ENCODE measurements at regions not wholly inside any gene's neighbourhood (a gene's known extent, or its start where the extent isn't known, plus 50 kb on each side); places are given as distances from the start of the nearest gene placed in this dataset.

DNA sequence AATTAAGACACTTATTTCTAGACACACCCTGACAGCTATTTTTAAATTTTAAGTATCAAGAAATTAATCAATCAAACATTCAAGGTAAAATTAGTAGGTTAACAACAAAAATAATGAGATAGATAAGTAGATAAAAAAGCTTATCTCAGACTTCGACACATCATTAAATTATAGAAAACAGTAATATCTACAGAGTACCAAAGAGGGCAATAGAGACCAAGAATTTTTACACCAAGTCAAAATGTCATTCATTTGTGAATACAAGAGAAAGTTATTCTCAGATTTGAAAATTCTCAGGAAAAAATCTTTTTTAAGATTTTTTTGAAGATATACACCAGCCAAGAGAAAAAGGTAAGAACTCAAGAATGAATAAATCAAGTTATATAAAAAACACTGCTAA is 445.6 kb downstream of the ACTL7B start:
- TF ChIP-seq ZBTB8A (CRISPR knock-in tag; IDR thresholded peaks at IDR 0.05; ENCODE audit: borderline replicate concordance, low read depth), result no peak
- no peak for TF ChIP-seq ZNF292 (CRISPR knock-in tag; IDR thresholded peaks at IDR 0.05; ENCODE audit: borderline replicate concordance, low read depth)
- TF ChIP-seq POLR2AphosphoS2 (IDR thresholded peaks at IDR 0.05; ENCODE audit: low read depth, low read length), result no peak
- TF ChIP-seq, protein P1, sequence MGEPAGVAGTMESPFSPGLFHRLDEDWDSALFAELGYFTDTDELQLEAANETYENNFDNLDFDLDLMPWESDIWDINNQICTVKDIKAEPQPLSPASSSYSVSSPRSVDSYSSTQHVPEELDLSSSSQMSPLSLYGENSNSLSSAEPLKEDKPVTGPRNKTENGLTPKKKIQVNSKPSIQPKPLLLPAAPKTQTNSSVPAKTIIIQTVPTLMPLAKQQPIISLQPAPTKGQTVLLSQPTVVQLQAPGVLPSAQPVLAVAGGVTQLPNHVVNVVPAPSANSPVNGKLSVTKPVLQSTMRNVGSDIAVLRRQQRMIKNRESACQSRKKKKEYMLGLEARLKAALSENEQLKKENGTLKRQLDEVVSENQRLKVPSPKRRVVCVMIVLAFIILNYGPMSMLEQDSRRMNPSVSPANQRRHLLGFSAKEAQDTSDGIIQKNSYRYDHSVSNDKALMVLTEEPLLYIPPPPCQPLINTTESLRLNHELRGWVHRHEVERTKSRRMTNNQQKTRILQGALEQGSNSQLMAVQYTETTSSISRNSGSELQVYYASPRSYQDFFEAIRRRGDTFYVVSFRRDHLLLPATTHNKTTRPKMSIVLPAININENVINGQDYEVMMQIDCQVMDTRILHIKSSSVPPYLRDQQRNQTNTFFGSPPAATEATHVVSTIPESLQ (CRISPR knock-in tag; conservative IDR thresholded peaks at IDR 0.05), result no peak
- TF ChIP-seq, protein P2, sequence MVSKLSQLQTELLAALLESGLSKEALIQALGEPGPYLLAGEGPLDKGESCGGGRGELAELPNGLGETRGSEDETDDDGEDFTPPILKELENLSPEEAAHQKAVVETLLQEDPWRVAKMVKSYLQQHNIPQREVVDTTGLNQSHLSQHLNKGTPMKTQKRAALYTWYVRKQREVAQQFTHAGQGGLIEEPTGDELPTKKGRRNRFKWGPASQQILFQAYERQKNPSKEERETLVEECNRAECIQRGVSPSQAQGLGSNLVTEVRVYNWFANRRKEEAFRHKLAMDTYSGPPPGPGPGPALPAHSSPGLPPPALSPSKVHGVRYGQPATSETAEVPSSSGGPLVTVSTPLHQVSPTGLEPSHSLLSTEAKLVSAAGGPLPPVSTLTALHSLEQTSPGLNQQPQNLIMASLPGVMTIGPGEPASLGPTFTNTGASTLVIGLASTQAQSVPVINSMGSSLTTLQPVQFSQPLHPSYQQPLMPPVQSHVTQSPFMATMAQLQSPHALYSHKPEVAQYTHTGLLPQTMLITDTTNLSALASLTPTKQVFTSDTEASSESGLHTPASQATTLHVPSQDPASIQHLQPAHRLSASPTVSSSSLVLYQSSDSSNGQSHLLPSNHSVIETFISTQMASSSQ (IDR thresholded peaks at IDR 0.05; ENCODE audit: low read depth), result no peak
- TF ChIP-seq, protein P2 (CRISPR knock-in tag; IDR thresholded peaks at IDR 0.05; ENCODE audit: borderline replicate concordance), result no peak
- TF ChIP-seq THYN1 (CRISPR knock-in tag; IDR thresholded peaks at IDR 0.05; ENCODE audit: borderline replicate concordance, low read depth), result no peak
- TF ChIP-seq, protein P3, sequence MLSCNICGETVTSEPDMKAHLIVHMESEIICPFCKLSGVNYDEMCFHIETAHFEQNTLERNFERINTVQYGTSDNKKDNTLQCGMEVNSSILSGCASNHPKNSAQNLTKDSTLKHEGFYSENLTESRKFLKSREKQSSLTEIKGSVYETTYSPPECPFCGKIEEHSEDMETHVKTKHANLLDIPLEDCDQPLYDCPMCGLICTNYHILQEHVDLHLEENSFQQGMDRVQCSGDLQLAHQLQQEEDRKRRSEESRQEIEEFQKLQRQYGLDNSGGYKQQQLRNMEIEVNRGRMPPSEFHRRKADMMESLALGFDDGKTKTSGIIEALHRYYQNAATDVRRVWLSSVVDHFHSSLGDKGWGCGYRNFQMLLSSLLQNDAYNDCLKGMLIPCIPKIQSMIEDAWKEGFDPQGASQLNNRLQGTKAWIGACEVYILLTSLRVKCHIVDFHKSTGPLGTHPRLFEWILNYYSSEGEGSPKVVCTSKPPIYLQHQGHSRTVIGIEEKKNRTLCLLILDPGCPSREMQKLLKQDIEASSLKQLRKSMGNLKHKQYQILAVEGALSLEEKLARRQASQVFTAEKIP (CRISPR knock-in tag; IDR thresholded peaks at IDR 0.05; ENCODE audit: borderline replicate concordance), result no peak
- no peak for TF ChIP-seq ZNF24 (IDR thresholded peaks at IDR 0.05)
- TF ChIP-seq KLF16 (CRISPR knock-in tag; IDR thresholded peaks at IDR 0.05), result no peak
- TF ChIP-seq, protein P4, sequence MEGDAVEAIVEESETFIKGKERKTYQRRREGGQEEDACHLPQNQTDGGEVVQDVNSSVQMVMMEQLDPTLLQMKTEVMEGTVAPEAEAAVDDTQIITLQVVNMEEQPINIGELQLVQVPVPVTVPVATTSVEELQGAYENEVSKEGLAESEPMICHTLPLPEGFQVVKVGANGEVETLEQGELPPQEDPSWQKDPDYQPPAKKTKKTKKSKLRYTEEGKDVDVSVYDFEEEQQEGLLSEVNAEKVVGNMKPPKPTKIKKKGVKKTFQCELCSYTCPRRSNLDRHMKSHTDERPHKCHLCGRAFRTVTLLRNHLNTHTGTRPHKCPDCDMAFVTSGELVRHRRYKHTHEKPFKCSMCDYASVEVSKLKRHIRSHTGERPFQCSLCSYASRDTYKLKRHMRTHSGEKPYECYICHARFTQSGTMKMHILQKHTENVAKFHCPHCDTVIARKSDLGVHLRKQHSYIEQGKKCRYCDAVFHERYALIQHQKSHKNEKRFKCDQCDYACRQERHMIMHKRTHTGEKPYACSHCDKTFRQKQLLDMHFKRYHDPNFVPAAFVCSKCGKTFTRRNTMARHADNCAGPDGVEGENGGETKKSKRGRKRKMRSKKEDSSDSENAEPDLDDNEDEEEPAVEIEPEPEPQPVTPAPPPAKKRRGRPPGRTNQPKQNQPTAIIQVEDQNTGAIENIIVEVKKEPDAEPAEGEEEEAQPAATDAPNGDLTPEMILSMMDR (CRISPR knock-in tag; IDR thresholded peaks at IDR 0.05), result no peak

Measured in HepG2 (cell line).